Sigmoid colon (tissue), 4 donors: ENCODE measurements at regions not wholly inside any gene's neighbourhood (a gene's known extent, or its start where the extent isn't known, plus 50 kb on each side); places are given as distances from the start of the nearest gene placed in this dataset.

Source experiments
- POLR2A ChIP-seq, 2 donors: fragments of 450-650 bp; IDR thresholded peaks; one replicate each; pipeline ENCODE4 v1.6.1; 2016; ENCODE audit warnings: antibody characterized with exemption in 2 of 2, mild to moderate bottlenecking in 2 of 2, moderate library complexity in 2 of 2
- POLR2AphosphoS5 ChIP-seq, 4 donors: sonication (generic); formaldehyde crosslinking; IDR thresholded peaks; one replicate each; pipeline ENCODE4 v1.6.1; 2017; ENCODE audit warnings: antibody characterized with exemption in 4 of 4
- TF ChIP-seq, protein P1 (sequence below), 4 experiments: fragments of 450-650 bp in 3 of 4; fragments of 200-600 bp in 1 of 4; IDR thresholded peaks; one replicate each; pipeline ENCODE4 v1.5.1; 2016 to 2019; ENCODE audit warnings: antibody characterized with exemption in 4 of 4, mild to moderate bottlenecking in 3 of 4, moderate library complexity in 2 of 4

DNA sequence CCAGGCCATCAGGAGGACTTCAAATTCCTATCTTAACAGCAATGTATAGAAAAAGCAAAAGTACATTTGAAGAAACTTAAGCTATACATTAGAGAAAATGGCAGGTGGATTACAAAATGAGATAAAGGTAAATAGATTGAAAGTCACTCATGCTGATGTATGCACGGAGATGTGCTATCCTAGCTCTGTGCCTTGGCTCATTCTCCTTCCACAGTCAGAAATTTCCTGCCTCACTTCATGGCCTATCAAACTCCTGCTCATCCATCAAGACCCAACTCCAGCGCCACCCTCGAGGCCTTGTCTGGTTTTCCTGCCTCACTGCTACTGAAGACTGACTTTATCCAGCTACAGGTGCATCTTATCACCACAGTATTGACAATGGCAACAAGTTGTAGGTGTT lies 72.9 kb downstream of the NSMCE3 start:
- TF ChIP-seq POLR2A (IDR thresholded peaks at IDR 0.05) (no peak), POLR2AphosphoS5 (IDR thresholded peaks at IDR 0.05) (no peak)
- TF ChIP-seq, protein P1, sequence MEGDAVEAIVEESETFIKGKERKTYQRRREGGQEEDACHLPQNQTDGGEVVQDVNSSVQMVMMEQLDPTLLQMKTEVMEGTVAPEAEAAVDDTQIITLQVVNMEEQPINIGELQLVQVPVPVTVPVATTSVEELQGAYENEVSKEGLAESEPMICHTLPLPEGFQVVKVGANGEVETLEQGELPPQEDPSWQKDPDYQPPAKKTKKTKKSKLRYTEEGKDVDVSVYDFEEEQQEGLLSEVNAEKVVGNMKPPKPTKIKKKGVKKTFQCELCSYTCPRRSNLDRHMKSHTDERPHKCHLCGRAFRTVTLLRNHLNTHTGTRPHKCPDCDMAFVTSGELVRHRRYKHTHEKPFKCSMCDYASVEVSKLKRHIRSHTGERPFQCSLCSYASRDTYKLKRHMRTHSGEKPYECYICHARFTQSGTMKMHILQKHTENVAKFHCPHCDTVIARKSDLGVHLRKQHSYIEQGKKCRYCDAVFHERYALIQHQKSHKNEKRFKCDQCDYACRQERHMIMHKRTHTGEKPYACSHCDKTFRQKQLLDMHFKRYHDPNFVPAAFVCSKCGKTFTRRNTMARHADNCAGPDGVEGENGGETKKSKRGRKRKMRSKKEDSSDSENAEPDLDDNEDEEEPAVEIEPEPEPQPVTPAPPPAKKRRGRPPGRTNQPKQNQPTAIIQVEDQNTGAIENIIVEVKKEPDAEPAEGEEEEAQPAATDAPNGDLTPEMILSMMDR (IDR thresholded peaks at IDR 0.05), result no peak
